WTC11 (cell line): ENCODE measurements at regions not wholly inside any gene's neighbourhood (a gene's known extent, or its start where the extent isn't known, plus 50 kb on each side); places are given as distances from the start of the nearest gene placed in this dataset.

Experiments used
- ATAC-seq: fragments of 200-7000 bp; cut with Tn5 transposase; 2 replicates; pipeline ENCODE4 v1.10.0; 2021; ENCODE audit warnings: mild to moderate bottlenecking, moderate library complexity
- CTCF ChIA-PET: fragments of 300-600 bp; sonication (Branson Sonifier 250); formaldehyde crosslinking; loops from one replicate; lab custom pipeline; 2021; ENCODE audit warnings: antibody characterized with exemption; lab: Charles Lee
- POLR2A ChIA-PET: fragments of 350-600 bp; sonication (Branson Sonifier 250); formaldehyde crosslinking; loops from one replicate; lab custom pipeline; 2021; ENCODE audit warnings: antibody characterized with exemption; lab: Charles Lee
- DNase-seq: peaks from one replicate; pipeline ENCODE4 v3.0.0; 2021; ENCODE audit warnings: low spot score
- H3K27ac Mint-ChIP-seq: 2 replicates; pipeline ENCODE4 v1.8.0; 2021; ENCODE audit warnings: mixed read lengths
- H3K27me3 Mint-ChIP-seq: 2 replicates; pipeline ENCODE4 v1.8.0; 2021; ENCODE audit warnings: low read depth, mild to moderate bottlenecking, moderate library complexity, mixed read lengths
- H3K36me3 Mint-ChIP-seq: 2 replicates; pipeline ENCODE4 v1.8.0; 2021; ENCODE audit warnings: mixed read lengths
- H3K4me1 Mint-ChIP-seq: 2 replicates; pipeline ENCODE4 v1.8.0; 2022; ENCODE audit warnings: mixed read lengths
- H3K4me3 Mint-ChIP-seq: 2 replicates; pipeline ENCODE4 v1.8.0; 2021; ENCODE audit warnings: mild to moderate bottlenecking, moderate library complexity, mixed read lengths
- H3K9me3 Mint-ChIP-seq: 2 replicates; pipeline ENCODE4 v1.8.0; 2021; ENCODE audit warnings: mixed read lengths
- ARID4B ChIP-seq: sonication (generic); formaldehyde crosslinking; IDR thresholded peaks from 2 replicates; pipeline ENCODE4 v1.8.0; 2023; ENCODE audit warnings: missing genetic modification reagents, mild to moderate bottlenecking, borderline replicate concordance
- ATF2 ChIP-seq: sonication (generic); formaldehyde crosslinking; IDR thresholded peaks from 2 replicates; pipeline ENCODE4 v1.8.1; 2022; ENCODE audit warnings: low read depth, missing genetic modification reagents, borderline replicate concordance
- E2F1 ChIP-seq: sonication (generic); formaldehyde crosslinking; IDR thresholded peaks from 2 replicates; pipeline ENCODE4 v1.8.0; 2022; ENCODE audit warnings: mild to moderate bottlenecking, missing genetic modification reagents
- FOXP4 ChIP-seq: sonication (generic); formaldehyde crosslinking; IDR thresholded peaks from 2 replicates; pipeline ENCODE4 v1.8.0; 2022; ENCODE audit warnings: mild to moderate bottlenecking, missing genetic modification reagents
- GTF2I ChIP-seq: fragments of 250-450 bp; sonication (Bioruptor Pico); conservative IDR thresholded peaks from 2 replicates; pipeline ENCODE4 v1.4.0; 2021; ENCODE audit warnings: mild to moderate bottlenecking
- HMGA2 ChIP-seq: fragments of 250-450 bp; sonication (Bioruptor Pico); IDR thresholded peaks from 2 replicates; pipeline ENCODE4 v1.4.0; 2021; ENCODE audit warnings: mild to moderate bottlenecking, moderate library complexity
- JAZF1 ChIP-seq: fragments of 250-450 bp; sonication (Bioruptor Pico); IDR thresholded peaks from 2 replicates; pipeline ENCODE4 v1.9.0; 2021; ENCODE audit warnings: moderate library complexity, mild to moderate bottlenecking, inconsistent platforms
- MLX ChIP-seq: sonication (generic); formaldehyde crosslinking; IDR thresholded peaks from 2 replicates; pipeline ENCODE4 v1.8.1; 2023; ENCODE audit warnings: mild to moderate bottlenecking, missing genetic modification reagents, moderate library complexity
- NR2C2 ChIP-seq: sonication (generic); formaldehyde crosslinking; IDR thresholded peaks from 2 replicates; pipeline ENCODE4 v1.8.0; 2022; ENCODE audit warnings: mild to moderate bottlenecking, missing genetic modification reagents
- NR3C1 ChIP-seq: sonication (generic); formaldehyde crosslinking; conservative IDR thresholded peaks from 2 replicates; pipeline ENCODE4 v1.8.1; 2023; ENCODE audit warnings: low read depth, mild to moderate bottlenecking, missing genetic modification reagents
- RORB ChIP-seq: fragments of 250-450 bp; sonication (Bioruptor Pico); IDR thresholded peaks from 2 replicates; pipeline ENCODE4 v1.9.0; 2021; ENCODE audit warnings: mild to moderate bottlenecking
- STAT6 ChIP-seq: sonication (generic); formaldehyde crosslinking; conservative IDR thresholded peaks from 2 replicates; pipeline ENCODE4 v1.8.1; 2023; ENCODE audit warnings: mild to moderate bottlenecking, low read depth, missing genetic modification reagents, moderate library complexity
- TEAD4 ChIP-seq: sonication (generic); formaldehyde crosslinking; IDR thresholded peaks from 2 replicates; pipeline ENCODE4 v1.8.0; 2022; ENCODE audit warnings: mild to moderate bottlenecking, missing genetic modification reagents
- ZNF121 ChIP-seq: sonication (generic); formaldehyde crosslinking; IDR thresholded peaks from 2 replicates; pipeline ENCODE4 v1.8.0; 2023; ENCODE audit warnings: missing genetic modification reagents
- ZNF317 ChIP-seq: sonication (generic); formaldehyde crosslinking; IDR thresholded peaks from 2 replicates; pipeline ENCODE4 v1.8.1; 2023; ENCODE audit warnings: low read depth, mild to moderate bottlenecking, moderate library complexity, missing genetic modification reagents, borderline replicate concordance
- TF ChIP-seq, protein P1 (sequence below): fragments of 250-450 bp; sonication (Bioruptor Pico); IDR thresholded peaks from 2 replicates; pipeline ENCODE4 v1.9.0; 2021; ENCODE audit warnings: mild to moderate bottlenecking
- TF ChIP-seq, protein P2 (sequence below): sonication (generic); formaldehyde crosslinking; IDR thresholded peaks from 2 replicates; pipeline ENCODE4 v1.8.1; 2023; ENCODE audit warnings: mild to moderate bottlenecking, moderate library complexity, missing genetic modification reagents

GRCh38 chr4:148522995-148523394, 80.8 kb upstream of the NR3C2 start:
- ATAC-seq (no peak), DNase-seq (no peak)
- Mint-ChIP-seq H3K4me1 (no peaks in the 10 kb centered on the region), H3K9me3 (no peaks in the 10 kb centered on the region), H3K4me3 (no peak overlapping the region), H3K27me3 (no peaks in the 10 kb centered on the region), H3K27ac (no peak overlapping the region)
- CTCF ChIA-PET = no interaction called here
- no peak for TF ChIP-seq HMGA2
- TF ChIP-seq RORB (CRISPR knock-in tag) = no peak
- TF ChIP-seq STAT6 (CRISPR knock-in tag) = no peak
- no peak for TF ChIP-seq ATF2 (CRISPR knock-in tag)
- no peak for TF ChIP-seq TEAD4
- TF ChIP-seq, protein P1, sequence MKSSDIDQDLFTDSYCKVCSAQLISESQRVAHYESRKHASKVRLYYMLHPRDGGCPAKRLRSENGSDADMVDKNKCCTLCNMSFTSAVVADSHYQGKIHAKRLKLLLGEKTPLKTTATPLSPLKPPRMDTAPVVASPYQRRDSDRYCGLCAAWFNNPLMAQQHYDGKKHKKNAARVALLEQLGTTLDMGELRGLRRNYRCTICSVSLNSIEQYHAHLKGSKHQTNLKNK (CRISPR knock-in tag) = no peak
- no peak for TF ChIP-seq MLX
- TF ChIP-seq, all 79 proteins: peak for 0
- POLR2A ChIA-PET = no interaction called here
- H3K36me3 Mint-ChIP-seq = no peaks in the 10 kb centered on the region

DNA sequence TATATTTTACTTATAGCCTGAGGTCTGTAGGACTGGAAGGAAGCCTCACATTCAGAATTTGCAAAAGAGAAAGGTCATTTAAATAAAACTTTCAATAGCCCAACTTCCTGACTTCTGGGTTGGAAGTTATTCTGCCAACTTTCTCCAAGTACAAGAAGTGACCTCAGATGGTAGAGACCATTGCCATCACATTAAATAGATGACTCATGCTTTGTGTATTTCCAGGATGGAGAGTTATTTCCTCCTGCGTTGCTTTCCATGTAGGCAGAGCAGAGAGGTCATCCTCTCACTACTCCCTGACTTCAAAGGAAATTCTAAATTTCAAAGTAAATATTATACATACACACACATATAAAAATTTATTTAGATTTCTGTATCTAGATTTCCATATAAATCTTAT, 73.0 kb upstream of the NR3C2 start:
- no peaks in the 10 kb centered on the region for H3K27me3 Mint-ChIP-seq
- no peaks in the 10 kb centered on the region for H3K4me1 Mint-ChIP-seq
- TF ChIP-seq JAZF1 (CRISPR knock-in tag) (no peak), GTF2I (CRISPR knock-in tag) (no peak), ZNF317 (CRISPR knock-in tag) (no peak), ZNF121 (CRISPR knock-in tag) (no peak), NR2C2 (CRISPR knock-in tag) (no peak), ARID4B (no peak), STAT6 (CRISPR knock-in tag) (no peak), FOXP4 (CRISPR knock-in tag) (no peak), NR3C1 (no peak), E2F1 (CRISPR knock-in tag) (no peak), HMGA2 (no peak)
- TF ChIP-seq, protein P2, sequence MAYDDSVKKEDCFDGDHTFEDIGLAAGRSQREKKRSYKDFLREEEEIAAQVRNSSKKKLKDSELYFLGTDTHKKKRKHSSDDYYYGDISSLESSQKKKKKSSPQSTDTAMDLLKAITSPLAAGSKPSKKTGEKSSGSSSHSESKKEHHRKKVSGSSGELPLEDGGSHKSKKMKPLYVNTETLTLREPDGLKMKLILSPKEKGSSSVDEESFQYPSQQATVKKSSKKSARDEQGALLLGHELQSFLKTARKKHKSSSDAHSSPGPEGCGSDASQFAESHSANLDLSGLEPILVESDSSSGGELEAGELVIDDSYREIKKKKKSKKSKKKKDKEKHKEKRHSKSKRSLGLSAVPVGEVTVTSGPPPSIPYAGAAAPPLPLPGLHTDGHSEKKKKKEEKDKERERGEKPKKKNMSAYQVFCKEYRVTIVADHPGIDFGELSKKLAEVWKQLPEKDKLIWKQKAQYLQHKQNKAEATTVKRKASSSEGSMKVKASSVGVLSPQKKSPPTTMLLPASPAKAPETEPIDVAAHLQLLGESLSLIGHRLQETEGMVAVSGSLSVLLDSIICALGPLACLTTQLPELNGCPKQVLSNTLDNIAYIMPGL (CRISPR knock-in tag) = no peak

More for the DNA sequence above, 73.0 kb upstream of the NR3C2 start:
- H3K4me3 Mint-ChIP-seq = no peak overlapping the region
- CTCF ChIA-PET = no interaction called here
- H3K9me3 Mint-ChIP-seq = peaks cover 10% of the 10 kb centered on the region
- no peaks in the 10 kb centered on the region; the same call in 1 of the 2 replicates for H3K36me3 Mint-ChIP-seq
- POLR2A ChIA-PET = no interaction called here
- DNase-seq (no peak), ATAC-seq (no peak)
- no peak overlapping the region for H3K27ac Mint-ChIP-seq
